ENCODE measurements at regions not wholly inside any gene's neighbourhood (a gene's known extent, or its start where the extent isn't known, plus 50 kb on each side); places are given as distances from the start of the nearest gene placed in this dataset.

- H3K4me3 ChIP-seq, result no peak overlapping the region
- no peaks in the 10 kb centered on the region for H3K27me3 ChIP-seq
- no peak for TF ChIP-seq CTCF (IDR thresholded peaks at IDR 0.05)
- TF ChIP-seq POLR2A (IDR thresholded peaks at IDR 0.05), result no peak
- 86 to 91% (median 90%) methylated on average over 7 of the region's 7 CpGs for WGBS, 4 donors
- no peak overlapping the region for H3K27ac ChIP-seq
- H3K4me1 ChIP-seq (replicated peaks in 1 of 2), result peaks cover 10 to 35% of the 10 kb centered on the region in 2 donors
- intact Hi-C loops (cut with DNase I), result no loop called here
- no peaks in the 10 kb centered on the region for H3K9me3 ChIP-seq (replicated peaks in 1 of 3)
- H3K36me3 ChIP-seq (replicated peaks in 1 of 2), result no peaks in the 10 kb centered on the region
- DNase-seq, result no peak
These were observed 73.2 kb upstream of the DOCK9 start for GRCh38 chr13:99050983-99051488.

GRCh38 chr13:99051768-99052455, 74.0 kb upstream of the DOCK9 start:
- TF ChIP-seq CTCF (IDR thresholded peaks at IDR 0.05) (no peak), POLR2A (IDR thresholded peaks at IDR 0.05) (no peak)
- Histone ChIP-seq H3K4me3 (no peak overlapping the region), H3K27me3 (no peaks in the 10 kb centered on the region), H3K27ac (no peak overlapping the region), H3K36me3 (replicated peaks in 1 of 2) (no peaks in the 10 kb centered on the region), H3K9me3 (replicated peaks in 1 of 3) (no peaks in the 10 kb centered on the region), H3K4me1 (replicated peaks in 1 of 2) (peaks cover 4 to 31% of the 10 kb centered on the region in 2 donors)
- intact Hi-C loops (cut with DNase I), result no loop called here
- DNase-seq, result no peak
- 64 to 87% (median 81%) methylated on average over 2 of the region's 2 CpGs for WGBS, 4 donors

GRCh38 chr13:99053636-99054233, 75.9 kb upstream of the DOCK9 start:
- no peak overlapping the region for H3K27ac ChIP-seq
- 76 to 85% (median 83%) methylated on average over 5 of the region's 5 CpGs for WGBS, 4 donors
- no peak for TF ChIP-seq POLR2A (IDR thresholded peaks at IDR 0.05)
- no peak for TF ChIP-seq CTCF (IDR thresholded peaks at IDR 0.05)
- intact Hi-C loops (cut with DNase I), result no loop called here
- H3K4me1 ChIP-seq (replicated peaks in 1 of 2), result peaks cover 11 to 31% of the 10 kb centered on the region in 2 donors
- no peaks in the 10 kb centered on the region for H3K36me3 ChIP-seq (replicated peaks in 1 of 2)
- no peak for DNase-seq
- H3K4me3 ChIP-seq, result no peak overlapping the region
- H3K27me3 ChIP-seq, result no peaks in the 10 kb centered on the region
- no peaks in the 10 kb centered on the region for H3K9me3 ChIP-seq (replicated peaks in 1 of 3)

GRCh38 chr13:99055281-99055680, 77.4 kb upstream of the DOCK9 start:
- H3K9me3 ChIP-seq (replicated peaks in 1 of 3), result no peaks in the 10 kb centered on the region
- H3K27me3 ChIP-seq, result no peaks in the 10 kb centered on the region
- intact Hi-C loops (cut with DNase I), result no loop called here
- WGBS, 4 donors, result 75 to 82% (median 77%) methylated on average over 10 of the region's 10 CpGs
- no peaks in the 10 kb centered on the region for H3K36me3 ChIP-seq (replicated peaks in 1 of 2)
- no peak overlapping the region for H3K4me3 ChIP-seq
- TF ChIP-seq POLR2A (IDR thresholded peaks at IDR 0.05) (no peak), CTCF (IDR thresholded peaks at IDR 0.05) (no peak)
- H3K4me1 ChIP-seq (replicated peaks in 1 of 2), result peaks cover 11 to 21% of the 10 kb centered on the region in 2 donors
- no peak overlapping the region for H3K27ac ChIP-seq
- DNase-seq, result no peak

Data from adrenal gland (tissue), 9 donors.